ENCODE measurements at regions not wholly inside any gene's neighbourhood (a gene's known extent, or its start where the extent isn't known, plus 50 kb on each side); places are given as distances from the start of the nearest gene placed in this dataset.

DNA sequence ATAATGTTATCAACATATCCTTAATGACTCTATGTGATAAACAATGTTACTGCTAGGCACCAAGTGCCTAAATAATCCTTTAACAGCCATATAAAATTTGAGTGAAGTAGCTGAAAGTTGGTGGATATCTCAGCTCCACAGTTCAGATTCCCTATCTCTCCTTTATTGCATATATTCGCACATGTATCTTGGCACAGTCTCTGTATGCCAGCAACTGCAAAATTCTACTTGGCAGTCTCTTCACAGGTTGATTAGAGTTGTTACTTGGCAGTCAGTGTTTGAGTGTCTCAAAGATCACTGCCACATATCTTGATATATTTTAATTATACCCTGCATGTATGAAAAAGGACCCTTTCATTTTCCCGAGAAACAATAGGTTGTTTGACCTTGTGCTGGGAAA is 879.3 kb downstream of the OLFM4 start:
- H3K27ac ChIP-seq (ENCODE audit: low read depth, low read length): no peak overlapping the region
- no peaks in the 10 kb centered on the region for H3K27me3 ChIP-seq (ENCODE audit: insufficient read depth, low read length)
- peaks cover 26% of the 10 kb centered on the region for H3K4me1 ChIP-seq (ENCODE audit: insufficient read depth, low read length)
- no peak overlapping the region for H3K9ac ChIP-seq (ENCODE audit: low read depth, low read length)
- no peak overlapping the region for H3K4me3 ChIP-seq (ENCODE audit: low read length)
- WGBS: 100% methylated on average over 1 of the region's 2 CpGs
- H3K9me3 ChIP-seq (ENCODE audit: insufficient read depth, low read depth, low read length): no peaks in the 10 kb centered on the region
- H3K36me3 ChIP-seq (ENCODE audit: insufficient read depth, low read length): no peaks in the 10 kb centered on the region

DNA sequence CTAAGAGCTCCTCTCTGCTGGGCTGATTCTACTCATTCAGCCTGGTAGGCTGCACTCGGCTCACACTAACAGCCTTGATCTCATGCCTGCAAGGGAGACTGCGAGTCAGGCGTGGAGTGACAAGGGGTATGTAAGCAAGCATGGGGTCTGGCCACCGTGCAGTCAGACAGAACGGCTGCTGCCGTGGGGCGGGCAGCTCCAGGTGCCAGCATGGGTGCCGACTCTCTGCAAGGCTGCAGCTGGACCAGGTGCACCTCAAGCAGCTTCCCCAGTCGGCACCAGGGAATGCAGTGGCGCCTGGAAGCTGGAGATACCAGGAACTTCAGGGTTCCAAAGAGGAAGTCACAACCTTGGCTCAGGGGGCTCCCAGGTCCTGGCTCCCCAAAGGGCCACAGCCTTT is 892.3 kb downstream of the OLFM4 start:
- Histone ChIP-seq H3K4me3 (ENCODE audit: low read length) (no peak overlapping the region), H3K9ac (ENCODE audit: low read depth, low read length) (no peak overlapping the region), H3K27ac (ENCODE audit: low read depth, low read length) (no peak overlapping the region), H3K4me1 (ENCODE audit: insufficient read depth, low read length) (no peaks in the 10 kb centered on the region), H3K27me3 (ENCODE audit: insufficient read depth, low read length) (no peaks in the 10 kb centered on the region), H3K9me3 (ENCODE audit: insufficient read depth, low read depth, low read length) (no peaks in the 10 kb centered on the region), H3K36me3 (ENCODE audit: insufficient read depth, low read length) (no peaks in the 10 kb centered on the region)
- WGBS: 93% methylated on average over 10 of the region's 10 CpGs

DNA sequence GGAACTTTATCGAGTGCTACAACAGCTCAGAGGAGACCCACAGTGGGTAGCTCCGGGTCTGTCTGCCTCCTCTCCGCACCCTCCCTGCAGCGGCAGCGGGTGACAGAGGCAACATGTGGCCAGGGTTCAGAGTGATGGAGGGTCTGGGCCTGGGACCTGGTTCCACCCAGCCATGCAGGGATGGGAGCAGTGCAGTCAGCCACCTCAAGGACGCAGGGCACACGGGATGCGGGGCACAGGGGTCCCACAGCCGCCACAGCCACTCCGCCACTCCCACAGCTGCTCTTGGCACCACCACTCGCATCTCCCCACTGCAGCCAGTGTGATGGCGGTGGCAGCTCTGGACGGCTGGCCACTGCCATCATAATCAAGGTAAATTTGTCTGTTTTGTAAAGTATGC is 892.9 kb downstream of the OLFM4 start:
- no peaks in the 10 kb centered on the region for H3K4me1 ChIP-seq (ENCODE audit: insufficient read depth, low read length)
- H3K9ac ChIP-seq (ENCODE audit: low read depth, low read length): no peak overlapping the region
- H3K27ac ChIP-seq (ENCODE audit: low read depth, low read length): no peak overlapping the region
- 88% methylated on average over 13 of the region's 13 CpGs for WGBS
- no peaks in the 10 kb centered on the region for H3K9me3 ChIP-seq (ENCODE audit: insufficient read depth, low read depth, low read length)
- no peak overlapping the region for H3K4me3 ChIP-seq (ENCODE audit: low read length)
- H3K36me3 ChIP-seq (ENCODE audit: insufficient read depth, low read length): no peaks in the 10 kb centered on the region
- no peaks in the 10 kb centered on the region for H3K27me3 ChIP-seq (ENCODE audit: insufficient read depth, low read length)

DNA sequence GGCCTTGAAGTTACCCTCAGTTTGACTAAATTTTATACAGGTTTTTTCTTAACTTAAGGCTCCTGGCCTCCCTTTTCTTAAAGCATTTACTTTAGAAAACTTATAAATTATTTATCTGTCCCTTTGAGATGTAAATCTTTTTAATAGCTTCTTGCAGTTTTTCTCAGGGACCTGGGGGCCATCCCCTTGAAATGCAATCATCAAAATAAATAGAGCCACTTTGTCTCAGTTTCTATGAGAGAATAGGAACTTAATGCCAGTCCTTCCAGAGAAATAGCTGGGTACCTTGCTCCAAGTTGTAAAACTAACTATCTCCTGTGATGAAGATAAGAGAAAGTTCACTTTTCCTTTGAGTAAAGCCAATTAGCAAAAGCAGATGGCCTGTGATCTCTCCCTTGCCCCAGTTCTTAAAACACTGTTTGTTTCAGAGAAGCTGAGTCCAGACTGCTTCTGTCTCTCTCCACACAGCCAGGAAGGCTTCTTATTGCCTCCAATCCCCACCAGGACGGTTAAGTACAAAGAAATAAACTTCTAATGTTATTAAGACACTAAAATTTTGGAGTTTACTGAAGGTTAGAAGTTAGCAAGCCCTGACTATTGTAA is 913.1 kb downstream of the OLFM4 start:
- H3K27me3 ChIP-seq (ENCODE audit: insufficient read depth, low read length): peaks cover 28% of the 10 kb centered on the region
- H3K27ac ChIP-seq (ENCODE audit: low read depth, low read length): peak overlapping the region; percentile 1; the same call in 1 of the 2 replicates
- no peak overlapping the region for H3K9ac ChIP-seq (ENCODE audit: low read depth, low read length)
- H3K9me3 ChIP-seq (ENCODE audit: insufficient read depth, low read depth, low read length): no peaks in the 10 kb centered on the region
- peaks cover 22% of the 10 kb centered on the region for H3K4me1 ChIP-seq (ENCODE audit: insufficient read depth, low read length)
- WGBS: no CpG with 5 or more reads among the region's 1 CpG
- no peak overlapping the region for H3K4me3 ChIP-seq (ENCODE audit: low read length)
- no peaks in the 10 kb centered on the region for H3K36me3 ChIP-seq (ENCODE audit: insufficient read depth, low read length)

DNA sequence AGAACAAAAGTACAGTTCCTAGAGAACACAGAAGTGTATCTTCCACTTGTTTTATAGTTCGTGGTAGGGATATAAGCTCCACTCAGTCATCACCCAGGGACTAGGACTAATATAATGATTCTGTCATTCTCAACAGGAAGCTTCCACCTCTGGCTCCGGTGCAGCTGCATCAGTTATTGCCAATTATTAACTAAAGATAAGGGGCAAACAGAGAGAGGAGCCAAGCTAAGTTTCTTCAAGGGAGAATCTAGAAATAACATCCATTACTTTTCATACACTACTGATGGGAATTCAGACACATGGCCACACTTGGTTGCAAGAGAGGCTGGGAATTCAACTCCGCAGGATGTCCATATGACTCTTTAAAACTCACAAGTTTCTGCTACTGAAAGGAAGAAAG is 917.9 kb downstream of the OLFM4 start:
- 93% methylated on average over 3 of the region's 3 CpGs for WGBS

DNA sequence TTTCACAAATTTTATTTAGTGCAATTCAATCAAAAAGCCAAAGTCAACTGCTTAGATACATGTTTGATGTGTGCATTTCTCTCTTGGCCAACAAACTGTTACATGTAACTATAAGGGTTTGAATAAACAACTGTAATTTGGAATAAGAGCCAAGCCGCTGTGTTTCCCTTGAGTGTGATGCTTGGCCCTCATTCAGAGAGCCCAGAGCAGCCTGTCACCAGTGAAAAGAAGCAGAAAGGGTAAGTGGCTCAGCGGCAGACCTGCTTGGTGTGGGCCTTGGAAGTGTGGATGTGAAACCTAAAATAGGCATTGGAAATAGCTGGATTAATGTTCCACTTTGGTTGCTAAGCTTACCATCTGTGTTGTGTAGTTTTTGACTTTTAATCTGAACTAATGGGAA is 924.6 kb downstream of the OLFM4 start:
- Histone ChIP-seq H3K9ac (ENCODE audit: low read depth, low read length) (no peak overlapping the region), H3K4me3 (ENCODE audit: low read length) (no peak overlapping the region), H3K27me3 (ENCODE audit: insufficient read depth, low read length) (no peaks in the 10 kb centered on the region), H3K9me3 (ENCODE audit: insufficient read depth, low read depth, low read length) (no peaks in the 10 kb centered on the region), H3K4me1 (ENCODE audit: insufficient read depth, low read length) (no peaks in the 10 kb centered on the region), H3K27ac (ENCODE audit: low read depth, low read length) (no peak overlapping the region), H3K36me3 (ENCODE audit: insufficient read depth, low read length) (no peaks in the 10 kb centered on the region)
- WGBS: 87% methylated on average over 2 of the region's 2 CpGs

More for the DNA sequence above, 917.9 kb downstream of the OLFM4 start:
- Histone ChIP-seq H3K36me3 (ENCODE audit: insufficient read depth, low read length) (no peaks in the 10 kb centered on the region), H3K4me3 (ENCODE audit: low read length) (no peak overlapping the region), H3K27me3 (ENCODE audit: insufficient read depth, low read length) (peaks cover 21% of the 10 kb centered on the region), H3K4me1 (ENCODE audit: insufficient read depth, low read length) (peaks cover 11% of the 10 kb centered on the region), H3K9ac (ENCODE audit: low read depth, low read length) (no peak overlapping the region), H3K9me3 (ENCODE audit: insufficient read depth, low read depth, low read length) (no peaks in the 10 kb centered on the region), H3K27ac (ENCODE audit: low read depth, low read length) (no peak overlapping the region)

All from HUES64 (cell line).